Neural cell (in vitro differentiated cells): ENCODE measurements at regions not wholly inside any gene's neighbourhood (a gene's known extent, or its start where the extent isn't known, plus 50 kb on each side); places are given as distances from the start of the nearest gene placed in this dataset.

ENCODE experiments used
- H2AFZ ChIP-seq: fragments of 200-600, 300-800 bp; sonication (generic), shearing (Covaris generic); 2 replicates; pipeline ENCODE4 v1.6.0; 2014; ENCODE audit warnings: low read depth, mild to moderate bottlenecking, antibody characterized with exemption, low read length, moderate library complexity
- H3F3A ChIP-seq: fragments of 200-600 bp; shearing (Covaris generic); 2 replicates; pipeline ENCODE4 v1.6.1; 2016; ENCODE audit warnings: mild to moderate bottlenecking, moderate library complexity, mixed read lengths, antibody characterized with exemption, low read length; ENCODE audit not compliant: insufficient read depth, poor library complexity, severe bottlenecking
- H3K27ac ChIP-seq: fragments of 200-600, 300-800 bp; sonication (generic), shearing (Covaris generic); 2 replicates; pipeline ENCODE4 v1.5.1; 2014; ENCODE audit warnings: mild to moderate bottlenecking, low read length, moderate library complexity
- H3K27me3 ChIP-seq: fragments of 300-800, 200-600 bp; sonication (generic), shearing (Covaris generic); 2 replicates; pipeline ENCODE4 v1.6.0; 2014; ENCODE audit warnings: mild to moderate bottlenecking, low read depth, low read length, moderate library complexity; ENCODE audit not compliant: insufficient read depth
- H3K36me3 ChIP-seq: fragments of 300-800, 200-600 bp; sonication (generic), shearing (Covaris generic); 2 replicates; pipeline ENCODE4 v1.5.1; 2014; ENCODE audit warnings: mild to moderate bottlenecking, antibody characterized with exemption, low read length, moderate library complexity; ENCODE audit not compliant: insufficient read depth
- H3K4me2 ChIP-seq: fragments of 300-800, 200-600 bp; sonication (generic), shearing (Covaris generic); 2 replicates; pipeline ENCODE4 v1.6.0; 2014; ENCODE audit warnings: mild to moderate bottlenecking, low read length
- H3K4me3 ChIP-seq: fragments of 300-800, 200-600 bp; sonication (generic), shearing (Covaris generic); 2 replicates; pipeline ENCODE4 v1.5.1; 2014; ENCODE audit warnings: mild to moderate bottlenecking, low read length, moderate library complexity
- H3K79me2 ChIP-seq: fragments of 200-600 bp; shearing (Covaris generic); replicated peaks from 2 replicates; pipeline ENCODE4 v1.6.0; 2014; ENCODE audit warnings: mild to moderate bottlenecking, low read length, moderate library complexity; ENCODE audit not compliant: insufficient read depth
- H3K9ac ChIP-seq: fragments of 300-800, 200-600 bp; sonication (generic), shearing (Covaris generic); 2 replicates; pipeline ENCODE4 v1.6.1; 2016; ENCODE audit warnings: mild to moderate bottlenecking, low read length, mixed read lengths
- H3K9me2 ChIP-seq: fragments of 200-600 bp; shearing (Covaris generic); 2 replicates; pipeline ENCODE4 v1.6.1; 2016; ENCODE audit warnings: mild to moderate bottlenecking, low read length, mixed read lengths; ENCODE audit not compliant: insufficient read depth
- H3K9me3 ChIP-seq: fragments of 200-600, 300-800 bp; sonication (generic), shearing (Covaris generic); 2 replicates; pipeline ENCODE4 v1.6.1; 2016; ENCODE audit warnings: mild to moderate bottlenecking, mixed run types, low read length, moderate library complexity, mixed read lengths
- H4K20me1 ChIP-seq: fragments of 200-600 bp; shearing (Covaris generic); 2 replicates; pipeline ENCODE4 v1.6.1; 2016; ENCODE audit warnings: mild to moderate bottlenecking, mixed run types; ENCODE audit not compliant: insufficient read depth
- CTCF ChIP-seq: fragments of 450-650 bp; IDR thresholded peaks from 2 replicates; pipeline ENCODE4 v1.5.1; 2014; ENCODE audit warnings: antibody characterized with exemption, mild to moderate bottlenecking, moderate library complexity; ENCODE audit not compliant: poor library complexity, severe bottlenecking
- EP300 ChIP-seq: fragments of 450-650 bp; conservative IDR thresholded peaks from 2 replicates; pipeline ENCODE4 v1.6.1; 2014; ENCODE audit warnings: antibody characterized with exemption, mild to moderate bottlenecking, moderate library complexity; ENCODE audit not compliant: poor library complexity, severe bottlenecking
- EZH2 ChIP-seq: fragments of 200-600, 300-800 bp; shearing (Covaris generic), sonication (generic); IDR thresholded peaks from 2 replicates; pipeline ENCODE4 v1.6.1; 2014; ENCODE audit warnings: antibody characterized with exemption, low read length, borderline replicate concordance, mild to moderate bottlenecking; ENCODE audit not compliant: insufficient read depth, poor library complexity, severe bottlenecking
- MXI1 ChIP-seq: fragments of 450-650 bp; conservative IDR thresholded peaks from 2 replicates; pipeline ENCODE4 v1.6.1; 2014; ENCODE audit warnings: antibody characterized with exemption, mild to moderate bottlenecking; ENCODE audit not compliant: poor library complexity, severe bottlenecking
- POLR2AphosphoS5 ChIP-seq: IDR thresholded peaks from 2 replicates; pipeline ENCODE4 v1.6.1; 2012
- RAD21 ChIP-seq: fragments of 450-650 bp; conservative IDR thresholded peaks from 2 replicates; pipeline ENCODE4 v1.6.1; 2014; ENCODE audit warnings: antibody characterized with exemption, mild to moderate bottlenecking, moderate library complexity
- REST ChIP-seq: IDR thresholded peaks from 2 replicates; pipeline ENCODE4 v1.6.1; 2012; ENCODE audit warnings: borderline replicate concordance
- SMC3 ChIP-seq: fragments of 450-650 bp; conservative IDR thresholded peaks from 2 replicates; pipeline ENCODE4 v1.6.1; 2014; ENCODE audit warnings: antibody characterized with exemption, mild to moderate bottlenecking, moderate library complexity; ENCODE audit not compliant: poor library complexity
- TAF1 ChIP-seq: IDR thresholded peaks from 2 replicates; pipeline ENCODE4 v1.6.1; 2012; ENCODE audit warnings: low read depth

- H2AFZ ChIP-seq = no peak overlapping the region
- no peaks in the 10 kb centered on the region for H3K9me2 ChIP-seq
- H3K9me3 ChIP-seq = peaks cover 4% of the 10 kb centered on the region
- no peak overlapping the region for H3K4me2 ChIP-seq
- H3K27me3 ChIP-seq = no peaks in the 10 kb centered on the region
- H3K36me3 ChIP-seq = no peaks in the 10 kb centered on the region
- no peak for TF ChIP-seq REST
- no peak for TF ChIP-seq MXI1
- TF ChIP-seq CTCF = no peak
- no peak for TF ChIP-seq EP300
- TF ChIP-seq SMC3 = no peak
- TF ChIP-seq POLR2AphosphoS5 = no peak
- no peak for TF ChIP-seq RAD21
- TF ChIP-seq TAF1 = no peak
- TF ChIP-seq EZH2 = no peak
- H3K27ac ChIP-seq = no peak overlapping the region
- no peak overlapping the region for H3K4me3 ChIP-seq
- H3K9ac ChIP-seq = no peak overlapping the region
- no peaks in the 10 kb centered on the region for H4K20me1 ChIP-seq
- no peaks in the 10 kb centered on the region for H3K79me2 ChIP-seq
- peaks cover 8% of the 10 kb centered on the region for H3F3A ChIP-seq
These were observed 446.5 kb upstream of the NRP1 start for GRCh38 chr10:33780961-33781360.

- peaks cover 8% of the 10 kb centered on the region for H3F3A ChIP-seq
- no peaks in the 10 kb centered on the region for H4K20me1 ChIP-seq
- peak overlapping the region; percentile 19 for H3K9ac ChIP-seq
- no peaks in the 10 kb centered on the region for H3K36me3 ChIP-seq
- H3K9me2 ChIP-seq = no peaks in the 10 kb centered on the region
- no peaks in the 10 kb centered on the region for H3K79me2 ChIP-seq
- H3K4me2 ChIP-seq = peak overlapping the region; percentile 56
- no peaks in the 10 kb centered on the region for H3K9me3 ChIP-seq
- H3K4me3 ChIP-seq = peak overlapping the region; percentile 41
- no peak overlapping the region for H2AFZ ChIP-seq
- peak overlapping the region; percentile 61 for H3K27ac ChIP-seq
- no peaks in the 10 kb centered on the region for H3K27me3 ChIP-seq
- TF ChIP-seq REST (peak; percentile 95), EP300 (peak; percentile 86), POLR2AphosphoS5 (peak; percentile 58), EZH2 (no peak), MXI1 (peak; percentile 49), RAD21 (peak; percentile 43), TAF1 (no peak), CTCF (no peak), SMC3 (peak; percentile 25)
These were observed 442.8 kb upstream of the NRP1 start for GRCh38 chr10:33777223-33777622.
